Erythroblast (primary cell): ENCODE measurements at regions not wholly inside any gene's neighbourhood (a gene's known extent, or its start where the extent isn't known, plus 50 kb on each side); places are given as distances from the start of the nearest gene placed in this dataset.

ENCODE experiments used
- GATA1 ChIP-seq: IDR thresholded peaks from 2 replicates; pipeline ENCODE4 v1.6.1; 2011; ENCODE audit warnings: low read depth, mild to moderate bottlenecking, control low read depth, low read length, moderate library complexity
- POLR2A ChIP-seq: IDR thresholded peaks from 2 replicates; pipeline ENCODE4 v1.6.1; 2011; ENCODE audit warnings: mild to moderate bottlenecking, low read length

GRCh38 chr16:86344881-86345280 is 165.4 kb upstream of the FOXF1 start:
- TF ChIP-seq POLR2A (no peak), GATA1 (no peak)
